GM21737 (cell line): ENCODE measurements at regions not wholly inside any gene's neighbourhood (a gene's known extent, or its start where the extent isn't known, plus 50 kb on each side); places are given as distances from the start of the nearest gene placed in this dataset.

Source experiments
- ATAC-seq: cut with Tn5 transposase; IDR thresholded peaks from one replicate; pipeline ENCODE4 v1.9.1; 2021; ENCODE audit warnings: mild to moderate bottlenecking, moderate library complexity; ENCODE audit not compliant: unreplicated experiment

DNA sequence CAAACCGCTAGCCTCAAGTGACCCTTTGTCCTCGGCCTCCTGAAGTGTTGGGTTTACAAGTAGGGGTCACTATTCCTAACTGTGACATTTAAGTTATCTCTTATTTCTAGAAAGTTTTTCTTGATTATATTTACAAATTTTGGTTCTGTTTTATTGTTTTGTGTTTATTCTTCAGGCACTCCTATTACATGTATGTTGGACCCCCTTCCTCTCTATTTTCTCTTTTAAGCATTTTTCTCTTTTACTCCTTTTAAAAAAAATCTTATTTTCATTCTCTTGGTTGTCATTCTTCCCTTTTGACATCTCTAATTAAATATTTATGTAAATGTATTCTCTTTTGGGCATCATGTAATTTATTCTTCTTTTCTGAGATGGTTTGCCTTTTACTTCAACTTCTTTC lies 50.4 kb upstream of the MAP3K7 start:
- no peak for ATAC-seq
